SKM-1 treated with dmso at 0.1 percent for 144 hours (cell line): ENCODE measurements at regions not wholly inside any gene's neighbourhood (a gene's known extent, or its start where the extent isn't known, plus 50 kb on each side); places are given as distances from the start of the nearest gene placed in this dataset.

ENCODE experiments used
- DNase-seq: peaks from one replicate; lab custom pipeline; 2025; ENCODE audit not compliant: unreplicated experiment; lab: John Stamatoyannopoulos, UW

DNA sequence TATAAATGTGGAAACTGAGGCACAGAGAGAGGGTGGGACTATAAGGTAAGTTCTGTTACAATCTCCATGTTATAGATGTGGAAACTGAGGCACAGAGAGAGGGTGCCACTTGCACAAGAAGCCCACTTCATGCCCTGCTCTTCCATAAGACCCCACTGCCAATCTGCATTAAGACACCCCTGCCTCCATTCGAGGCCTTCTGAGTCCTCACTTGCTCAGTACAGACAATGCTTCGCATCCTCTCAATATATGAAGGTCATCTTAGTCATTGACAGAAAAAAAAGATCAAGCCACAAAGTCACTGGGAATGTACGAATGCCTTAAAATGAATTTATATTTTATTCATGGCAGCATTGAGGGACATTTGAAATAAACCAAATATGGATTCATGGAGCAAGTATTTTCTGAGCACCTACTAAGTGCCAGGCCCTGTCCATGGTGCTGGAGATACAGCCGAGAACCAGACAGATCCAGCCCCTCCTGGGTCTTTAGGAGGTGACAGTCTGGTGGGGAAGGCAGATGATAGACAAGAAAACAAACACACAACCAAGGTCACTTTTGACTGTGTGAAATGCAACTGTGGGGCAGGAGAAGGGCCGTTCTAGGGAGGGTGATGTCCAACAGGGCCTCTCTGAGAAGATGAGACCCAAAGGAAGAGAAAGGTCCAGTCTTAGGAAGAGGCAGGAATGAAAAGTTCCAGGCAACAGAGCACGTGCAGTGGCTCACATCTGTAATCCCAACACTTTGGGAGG lies 92.5 kb upstream of the PTPN1 start:
- no peak for DNase-seq

DNA sequence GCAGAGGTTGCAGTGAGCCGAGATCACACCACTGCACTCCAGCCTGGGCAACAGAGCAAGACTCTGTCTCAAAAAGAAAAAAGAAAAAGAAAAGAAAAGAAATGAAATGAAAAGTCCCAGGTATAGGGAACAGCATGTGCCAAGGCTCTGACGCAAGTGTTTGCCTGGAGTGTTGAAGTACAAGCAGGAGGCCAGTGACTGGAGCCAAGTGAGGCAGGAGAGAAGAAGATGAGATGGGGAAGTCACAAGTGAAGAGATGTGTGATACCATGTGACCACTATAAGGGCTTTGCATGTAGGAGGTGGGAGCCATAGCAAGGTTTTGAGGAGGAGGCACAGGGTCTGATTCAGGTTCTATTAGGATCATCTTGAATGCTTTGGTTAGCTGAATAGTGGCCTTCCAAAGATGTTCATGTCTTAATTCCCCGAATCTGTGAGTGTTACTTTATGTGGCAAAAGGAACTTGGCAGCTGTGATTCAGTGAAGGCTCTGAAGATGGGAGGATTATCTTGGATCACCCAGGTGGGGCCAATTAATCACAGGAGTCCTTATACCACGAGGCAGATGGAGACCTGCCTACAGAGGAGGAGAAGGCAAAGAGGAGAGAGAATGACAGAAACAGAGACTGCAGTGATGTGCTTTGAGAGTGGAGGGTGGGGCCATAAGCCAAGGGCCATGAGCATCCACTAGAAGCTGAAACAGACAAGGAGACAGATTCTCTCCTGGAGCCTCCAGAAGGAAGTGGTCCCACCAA lies 91.1 kb upstream of the PTPN1 start:
- DNase-seq = no peak

DNA sequence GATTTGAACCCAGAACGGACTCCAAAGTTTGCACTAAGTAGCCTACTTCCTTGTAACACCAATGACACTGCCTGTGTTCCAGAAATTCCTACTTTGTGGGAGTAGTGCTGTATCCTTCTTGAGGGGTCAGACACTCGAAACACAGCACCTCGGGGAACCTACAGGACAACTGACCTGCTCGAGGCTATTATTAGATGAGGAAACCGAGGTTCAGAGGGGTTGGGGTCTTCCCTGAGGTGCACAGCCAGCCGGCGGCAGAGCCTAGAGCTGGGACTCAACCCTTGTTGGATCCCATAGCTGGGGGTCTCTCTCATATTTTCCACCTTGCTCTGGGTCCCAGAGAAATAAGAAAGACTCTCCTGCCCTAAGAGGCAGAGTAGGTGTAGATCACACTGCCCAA lies 89.8 kb upstream of the PTPN1 start:
- DNase-seq = no peak

DNA sequence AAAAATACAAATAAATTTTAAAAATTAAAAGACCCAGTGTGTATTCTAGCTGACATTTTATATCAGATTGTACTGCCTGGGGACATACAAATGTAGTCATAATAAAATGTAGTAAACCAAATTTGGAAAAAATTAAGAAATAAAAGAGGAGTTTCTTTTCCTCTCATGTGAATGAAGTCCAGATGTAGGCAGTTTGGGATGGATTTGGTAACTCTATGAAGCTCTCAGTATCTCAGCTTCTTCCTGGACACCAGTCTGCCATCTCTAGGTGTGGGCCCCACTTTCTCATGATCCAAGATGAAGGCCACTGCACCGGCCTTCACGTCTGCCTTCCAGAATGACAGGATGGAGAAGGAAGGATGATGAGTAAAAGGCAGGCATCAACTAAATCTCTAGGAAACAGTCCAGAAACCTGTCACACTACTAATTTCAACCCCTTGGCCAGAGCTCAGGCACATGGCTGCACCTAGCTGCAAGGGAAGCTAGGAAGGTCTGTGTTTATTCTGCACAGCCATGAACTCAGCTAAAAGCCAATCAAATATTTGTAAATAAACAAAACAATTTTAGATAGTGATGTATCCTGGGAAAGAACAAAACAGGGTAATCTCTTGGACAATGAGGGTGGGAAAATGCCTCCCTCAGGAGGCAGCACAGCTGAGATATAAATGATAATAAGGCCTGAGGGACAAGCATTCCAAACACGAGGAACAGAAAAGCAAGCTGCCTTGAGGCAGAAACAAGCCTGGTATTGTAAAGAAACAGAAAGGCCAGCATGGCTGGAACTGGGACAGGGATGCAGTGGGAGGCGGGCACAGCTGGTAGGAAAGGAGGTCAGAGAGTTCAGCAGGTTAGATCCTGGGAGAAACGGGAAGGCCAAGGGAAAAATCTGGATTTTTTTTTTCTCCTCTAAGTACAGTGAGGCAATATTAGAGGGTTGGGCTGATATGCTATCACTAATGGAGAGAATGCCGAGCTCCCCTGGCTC lies 88.5 kb upstream of the PTPN1 start:
- DNase-seq = no peak

DNA sequence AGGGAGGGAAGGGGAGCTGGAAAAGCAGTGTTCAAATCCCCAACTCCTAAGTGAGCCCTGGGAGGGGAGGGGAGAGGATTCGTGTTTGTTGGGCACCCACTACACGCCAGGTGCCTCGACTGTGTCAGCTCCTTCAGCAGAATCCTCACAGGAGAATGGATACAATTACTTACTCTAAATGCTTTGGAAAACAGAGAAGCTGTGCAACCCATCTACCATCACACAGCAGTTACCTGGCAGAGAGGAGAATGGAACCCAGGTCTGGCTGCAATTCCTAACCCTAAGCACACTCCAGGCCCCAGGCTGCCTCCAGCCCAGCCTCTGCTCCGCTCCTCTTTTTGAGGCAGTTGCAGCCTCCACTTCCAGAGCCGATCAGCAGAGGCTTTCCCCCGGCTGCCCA lies 86.4 kb upstream of the PTPN1 start:
- no peak for DNase-seq

DNA sequence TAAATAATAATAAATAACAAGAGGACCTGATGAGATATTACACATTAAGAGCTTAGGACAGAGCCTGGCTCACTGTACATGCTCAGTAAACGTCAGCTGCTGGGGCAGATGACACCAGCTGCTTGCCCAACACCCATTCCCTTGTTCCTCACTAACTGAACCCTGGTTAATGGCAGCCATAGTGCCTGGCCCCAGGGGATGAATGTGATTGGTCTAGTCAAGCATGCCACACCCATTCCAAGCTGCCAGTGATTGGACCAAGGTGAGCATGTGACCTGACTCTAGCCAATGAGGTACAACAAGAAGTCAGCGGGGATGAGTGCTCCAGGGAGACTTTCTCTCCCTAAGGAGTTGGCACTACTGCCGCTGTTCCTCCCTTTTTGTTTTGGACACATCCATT lies 85.1 kb upstream of the PTPN1 start:
- no peak for DNase-seq

DNA sequence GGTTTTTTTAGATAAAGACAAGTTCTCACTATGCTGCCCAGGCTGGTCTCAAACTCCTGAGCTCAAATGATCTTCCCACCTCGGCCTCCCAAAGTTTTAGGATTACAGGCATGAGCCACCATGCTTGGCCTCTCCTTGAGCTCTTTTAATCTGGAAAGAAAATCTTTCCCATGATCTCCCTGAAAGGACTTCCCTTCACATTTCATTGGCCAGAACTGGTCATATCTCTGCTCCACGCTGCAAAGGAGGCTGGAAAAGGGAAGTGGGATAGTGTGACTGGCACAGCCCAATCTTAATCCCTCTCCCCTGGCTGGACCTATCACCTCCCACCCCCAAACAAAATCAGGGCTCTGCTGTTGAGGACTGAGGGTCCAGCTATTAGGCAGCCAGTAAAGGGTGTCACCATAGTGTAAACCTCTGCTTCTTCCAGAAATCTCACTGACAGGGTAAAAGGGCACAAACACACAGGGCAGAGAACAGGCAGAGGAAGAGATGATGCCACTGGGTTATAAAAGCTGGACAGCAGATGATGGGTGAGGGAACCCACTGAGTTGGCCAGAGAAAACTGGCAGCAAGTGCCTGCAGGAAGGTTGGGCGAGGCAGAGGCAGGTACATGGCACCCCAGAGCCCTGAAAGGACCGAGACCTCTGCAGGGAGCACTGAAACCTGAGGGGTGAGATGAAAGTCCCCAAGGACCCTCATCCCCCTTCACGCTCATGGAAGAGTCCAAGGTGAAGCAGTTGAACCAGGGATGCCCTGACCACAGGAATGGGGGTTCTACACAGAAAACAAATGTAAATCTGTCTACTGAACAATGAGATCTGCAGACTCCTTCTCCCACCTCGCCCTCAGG lies 83.1 kb upstream of the PTPN1 start:
- DNase-seq = no peak

DNA sequence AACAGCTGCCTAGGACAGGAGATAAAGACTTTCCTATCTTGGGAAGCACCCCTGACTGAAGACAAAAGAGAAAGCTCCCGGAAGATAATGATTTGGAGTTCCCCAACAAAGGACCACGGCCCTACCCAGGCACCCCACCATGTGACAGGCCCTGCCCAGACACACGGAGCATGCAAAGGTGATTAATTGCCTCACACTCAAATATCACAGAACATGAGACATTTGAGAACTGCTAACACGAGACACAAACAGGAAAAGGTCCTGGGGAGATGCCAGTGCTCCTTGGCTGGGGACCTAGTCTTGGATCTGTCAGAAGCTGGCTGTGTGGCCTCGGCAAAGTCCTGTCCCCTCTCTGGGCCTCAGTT lies 82.5 kb upstream of the PTPN1 start:
- no peak for DNase-seq

DNA sequence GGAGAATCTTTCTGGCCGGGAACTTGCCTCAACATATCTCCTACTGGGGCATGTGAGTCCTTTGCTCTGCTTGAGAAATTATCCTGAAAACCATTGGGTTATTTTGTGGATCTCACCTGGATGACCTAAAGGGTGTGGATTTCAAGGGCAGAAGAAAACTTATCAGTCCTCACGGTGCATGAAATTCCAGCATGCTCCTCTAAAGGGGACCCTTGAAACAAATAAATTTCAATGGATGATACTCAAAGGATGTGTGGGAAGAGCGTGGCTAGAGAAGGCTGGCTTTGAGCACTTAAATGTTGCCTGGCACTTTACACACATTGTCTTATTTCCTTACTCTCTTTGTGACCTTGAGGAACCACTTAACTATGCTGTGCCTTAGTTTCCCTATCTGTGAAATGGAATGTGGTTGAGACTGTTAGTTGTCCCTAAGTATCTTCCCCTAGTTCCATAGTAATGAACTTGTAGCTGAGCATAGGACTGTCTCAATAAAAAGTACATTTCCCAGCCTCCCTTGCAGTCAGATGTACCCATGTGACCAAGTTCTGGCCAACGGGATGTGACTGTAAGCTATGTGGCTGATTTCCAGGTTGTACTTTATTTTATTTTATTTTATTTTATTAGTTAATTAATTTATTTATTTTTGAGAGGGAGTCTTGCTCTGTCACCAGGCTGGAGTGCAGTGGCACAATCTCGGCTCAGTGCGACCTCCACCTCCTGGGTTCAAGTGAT lies 81.9 kb upstream of the PTPN1 start:
- DNase-seq = no peak

DNA sequence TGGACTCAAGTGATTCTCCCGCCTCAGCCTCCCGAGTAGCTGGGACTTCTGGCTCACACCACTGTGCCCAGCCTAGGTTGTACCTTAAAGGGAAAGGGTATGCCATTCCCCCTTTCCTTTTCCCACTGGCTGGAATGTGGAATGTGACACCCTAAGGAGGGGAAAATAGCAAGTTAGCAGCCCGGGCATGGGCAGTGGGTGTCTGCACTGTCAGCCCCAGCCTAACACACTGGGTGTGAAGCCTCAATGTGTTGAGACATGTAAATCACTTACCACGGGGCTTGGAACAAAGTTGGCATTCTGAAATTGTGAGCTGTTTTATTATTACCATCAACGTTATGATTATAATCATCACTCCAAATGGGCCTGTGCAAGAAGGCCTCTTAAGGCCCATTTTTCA lies 80.8 kb upstream of the PTPN1 start:
- no peak for DNase-seq

DNA sequence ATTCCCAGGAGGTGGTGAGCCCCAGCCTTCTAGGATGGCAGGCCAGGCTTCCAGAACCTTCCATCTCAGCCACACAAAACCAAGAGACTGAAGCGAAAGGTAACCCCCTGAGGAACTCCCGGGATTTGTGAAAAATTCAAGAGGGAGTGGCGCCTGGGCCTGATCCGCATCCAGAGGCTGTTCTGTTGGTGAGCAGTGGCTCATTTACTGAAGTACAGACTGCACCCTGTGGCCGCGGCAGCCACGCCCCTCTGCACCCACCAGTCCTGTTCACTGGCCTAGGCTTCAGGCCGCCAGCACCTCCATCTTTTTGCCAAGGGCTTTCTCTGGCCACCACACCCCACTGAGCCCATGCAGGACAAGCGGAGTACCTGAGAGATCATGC lies 79.1 kb upstream of the PTPN1 start:
- no peak for DNase-seq

DNA sequence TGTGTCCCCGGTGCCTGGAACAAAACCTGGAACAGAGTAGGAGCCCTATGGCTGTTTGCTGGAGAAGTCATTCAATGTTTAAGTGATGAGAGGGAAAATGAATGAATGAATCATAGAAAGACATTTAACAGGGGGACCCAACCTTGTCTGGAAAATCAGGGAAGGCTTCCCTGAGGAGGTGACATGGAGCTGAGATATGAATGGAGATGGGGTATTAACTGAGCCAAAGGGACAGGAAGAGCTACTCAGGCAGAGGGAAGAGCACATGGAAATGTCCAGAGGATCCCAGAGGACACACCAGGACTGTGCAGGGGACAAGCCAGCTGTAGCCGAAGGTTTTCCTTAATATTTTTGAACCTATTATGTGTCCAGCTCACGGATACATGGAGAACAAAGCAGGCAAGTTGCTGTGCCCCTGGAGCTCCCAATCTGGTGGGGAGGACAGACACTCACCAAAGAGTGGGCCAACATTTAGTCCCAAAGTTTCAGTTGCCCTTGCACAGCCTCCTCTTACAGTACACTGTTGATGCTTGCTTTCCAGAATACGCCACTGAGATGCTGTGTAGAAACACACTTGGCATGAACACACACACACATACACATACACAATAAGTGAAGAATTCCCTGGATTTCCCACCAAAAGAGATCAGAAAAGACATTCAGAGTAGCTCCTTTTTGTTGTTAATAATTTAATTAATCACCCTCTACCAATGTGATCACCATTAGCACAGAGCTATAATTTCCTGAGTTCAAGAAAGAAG lies 77.0 kb upstream of the PTPN1 start:
- no peak for DNase-seq

DNA sequence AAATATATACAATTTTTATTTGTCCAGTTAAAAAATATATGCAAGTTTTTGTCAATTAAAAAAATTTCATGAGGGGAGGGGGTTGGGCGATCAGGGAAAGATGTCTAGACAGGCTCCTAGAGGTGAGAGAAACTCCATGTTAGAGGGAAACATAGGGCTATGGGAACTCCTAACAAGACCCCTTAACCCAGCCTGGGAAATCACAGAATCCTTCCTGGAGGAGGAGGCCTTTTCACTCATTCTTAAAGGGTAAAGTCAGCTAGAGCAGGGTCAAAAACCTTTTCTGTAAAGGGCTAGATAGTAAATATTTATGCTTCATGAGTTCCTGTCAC lies 75.9 kb upstream of the PTPN1 start:
- no peak for DNase-seq

DNA sequence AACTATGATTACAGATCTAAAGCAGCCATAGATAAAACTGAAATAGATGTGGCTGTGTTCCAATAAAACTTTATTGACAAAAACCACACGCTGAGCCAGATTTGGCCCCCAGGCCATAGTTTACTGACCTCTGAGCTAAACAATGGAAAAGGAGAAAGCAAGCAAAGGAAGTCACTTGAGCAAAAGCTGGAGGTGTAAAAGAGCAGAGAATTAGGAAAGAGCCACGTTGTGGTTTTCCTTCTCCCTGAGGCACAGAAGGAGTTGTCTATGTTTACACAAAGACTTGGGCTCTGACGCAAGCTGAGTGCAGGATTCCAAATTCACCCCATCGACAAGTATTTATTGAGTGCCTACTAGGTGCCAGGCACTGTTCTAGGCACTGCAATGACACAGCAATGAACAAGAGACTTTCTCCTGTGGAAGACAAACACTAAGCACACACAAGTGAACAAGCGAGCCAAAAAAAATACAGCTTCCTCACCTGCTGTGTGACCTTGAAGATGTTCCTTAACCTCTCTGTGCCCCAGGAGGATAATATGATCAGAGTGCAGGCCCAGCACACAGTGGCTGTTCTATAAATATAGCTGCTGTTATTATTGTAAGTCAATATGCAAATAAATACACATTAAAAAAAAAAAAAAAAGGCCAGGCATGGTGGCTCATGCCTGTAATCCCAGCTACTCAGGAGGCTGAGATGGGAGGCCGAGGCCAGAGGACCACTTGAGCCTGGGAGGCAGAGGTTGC lies 75.4 kb upstream of the PTPN1 start:
- DNase-seq = peak; percentile 78

DNA sequence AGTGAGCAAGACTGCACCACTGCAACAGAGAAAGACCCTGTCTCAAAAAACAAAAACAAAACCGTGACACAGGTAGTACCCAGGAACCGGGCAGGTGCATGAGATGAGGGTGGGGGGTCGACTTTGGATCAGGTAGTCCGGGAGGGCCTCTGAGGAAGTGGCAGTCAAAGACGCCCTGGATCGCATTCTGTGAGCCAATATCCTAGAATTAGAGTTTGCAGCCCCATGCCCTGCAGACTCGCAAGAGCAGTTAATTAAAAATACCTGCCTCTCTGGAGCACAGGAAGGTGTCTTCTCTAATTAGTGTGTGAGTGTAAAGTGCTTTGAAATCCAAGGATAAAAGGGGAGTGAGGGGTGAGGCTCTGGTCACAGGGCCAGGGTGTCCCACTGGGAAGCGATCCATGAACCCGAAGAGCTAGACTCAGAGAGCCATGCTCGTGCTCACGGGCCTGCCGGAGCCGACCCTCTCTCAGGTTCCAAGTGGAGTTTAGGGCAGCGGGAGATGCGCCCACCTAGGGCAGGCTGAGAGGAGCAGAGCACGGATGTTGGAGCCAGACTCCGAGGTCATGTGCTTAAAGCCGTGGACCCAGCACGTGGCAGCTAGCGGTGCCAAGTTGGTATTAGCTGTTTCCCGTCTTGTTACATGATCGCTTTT lies 74.7 kb upstream of the PTPN1 start:
- DNase-seq = no peak

DNA sequence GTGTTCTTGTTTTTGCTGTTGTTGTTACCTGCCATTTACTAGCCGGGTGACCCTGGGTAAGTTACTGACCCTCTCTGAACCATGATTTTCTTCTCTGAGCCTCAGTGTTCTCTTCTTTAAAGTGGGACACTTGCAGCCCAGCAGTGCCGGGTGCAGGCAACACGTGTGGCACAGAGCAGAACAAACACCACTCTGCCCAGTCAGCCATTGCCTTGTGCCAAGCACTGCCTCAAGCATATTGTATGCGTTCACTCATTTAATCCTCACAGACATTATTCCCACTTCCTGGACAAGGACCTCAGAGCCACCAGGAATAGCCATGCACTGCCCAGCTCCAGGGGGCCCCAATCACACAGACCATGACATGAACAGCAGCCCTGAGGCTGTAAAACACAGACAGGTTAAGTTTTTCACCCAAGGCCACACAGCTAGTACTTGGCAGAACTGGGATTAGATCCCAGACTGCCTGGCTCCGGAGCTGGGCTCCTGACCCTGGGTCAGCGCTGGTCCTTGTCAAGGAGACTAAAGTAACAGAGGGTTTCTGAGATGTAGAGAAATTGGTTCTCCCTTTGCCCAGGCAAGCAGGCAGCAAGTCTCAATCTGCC lies 74.0 kb upstream of the PTPN1 start:
- no peak for DNase-seq

DNA sequence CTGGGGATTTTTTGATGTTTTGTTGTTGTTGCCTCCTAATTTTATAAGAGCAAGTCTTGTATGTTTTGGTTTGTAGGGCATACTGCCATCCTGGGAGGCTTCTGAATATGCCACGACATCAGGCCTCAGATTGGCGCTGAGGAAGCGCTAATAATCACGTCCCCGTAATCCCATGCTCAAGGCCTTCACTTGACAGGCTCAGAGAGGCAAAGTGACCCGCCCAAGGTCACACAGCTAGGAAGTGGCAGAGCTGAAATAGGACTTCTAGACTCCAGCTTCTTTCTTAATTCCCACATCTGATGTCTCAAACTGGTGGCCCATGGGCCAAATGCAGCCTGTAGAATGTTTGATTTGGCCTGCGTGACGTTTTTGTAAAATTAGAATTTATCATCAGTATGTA lies 73.5 kb upstream of the PTPN1 start:
- no peak for DNase-seq

DNA sequence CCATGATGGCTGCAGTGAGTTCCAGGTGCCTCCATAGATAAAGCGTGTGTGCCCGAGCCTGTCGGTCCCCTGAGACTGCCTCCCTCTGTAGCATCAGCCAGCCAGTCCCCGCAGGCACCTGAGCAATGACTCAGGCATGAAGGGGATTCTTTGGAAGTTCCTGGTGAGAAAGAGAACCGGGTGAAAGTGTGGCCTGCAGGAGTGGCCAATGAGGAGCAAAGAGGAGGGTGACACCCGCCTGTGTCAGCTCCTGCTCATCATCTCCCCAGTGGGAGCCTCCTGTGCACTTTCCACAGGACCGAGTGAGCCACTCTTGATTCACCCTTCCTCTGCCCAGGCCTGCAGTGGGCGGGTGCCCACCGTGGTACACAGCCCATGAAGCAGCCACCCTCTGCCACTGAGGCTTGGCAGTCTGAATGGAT lies 71.2 kb upstream of the PTPN1 start:
- DNase-seq = no peak
